ENCODE measurements at regions not wholly inside any gene's neighbourhood (a gene's known extent, or its start where the extent isn't known, plus 50 kb on each side); places are given as distances from the start of the nearest gene placed in this dataset.

- TF ChIP-seq CTCF (IDR thresholded peaks at IDR 0.05) (no peak), POLR2AphosphoS5 (IDR thresholded peaks at IDR 0.05; ENCODE audit: insufficient read depth in 1 of 2, low read depth in 1 of 2) (no peak), POLR2A (IDR thresholded peaks at IDR 0.05) (no peak)
These were observed 1861.7 kb upstream of the SEL1L start for GRCh38 chr14:83395321-83395720.

Data from vagina (tissue), 2 donors.